Activated naive CD8-positive, alpha-beta T cell (primary cell): ENCODE measurements at regions not wholly inside any gene's neighbourhood (a gene's known extent, or its start where the extent isn't known, plus 50 kb on each side); places are given as distances from the start of the nearest gene placed in this dataset.

Experiments used
- H3K27ac Mint-ChIP-seq: one replicate; pipeline ENCODE4 v1.8.0; 2021; ENCODE audit warnings: mixed read lengths
- H3K27me3 Mint-ChIP-seq: one replicate; pipeline ENCODE4 v1.8.0; 2021; ENCODE audit warnings: mixed read lengths
- H3K36me3 Mint-ChIP-seq: one replicate; pipeline ENCODE4 v1.8.0; 2021; ENCODE audit warnings: mixed read lengths
- H3K4me1 Mint-ChIP-seq: one replicate; pipeline ENCODE4 v1.8.0; 2021; ENCODE audit warnings: low read depth, mixed read lengths
- H3K4me3 Mint-ChIP-seq: one replicate; pipeline ENCODE4 v1.8.0; 2021; ENCODE audit warnings: mild to moderate bottlenecking, mixed read lengths
- H3K9me3 Mint-ChIP-seq: one replicate; pipeline ENCODE4 v1.8.0; 2021; ENCODE audit warnings: low read depth, mixed read lengths

- no peaks in the 10 kb centered on the region for H3K9me3 Mint-ChIP-seq
- no peaks in the 10 kb centered on the region for H3K36me3 Mint-ChIP-seq
- no peaks in the 10 kb centered on the region for H3K4me1 Mint-ChIP-seq
Observed at GRCh38 chr6:114419175-114419574, 76.4 kb upstream of the HS3ST5 start.

DNA sequence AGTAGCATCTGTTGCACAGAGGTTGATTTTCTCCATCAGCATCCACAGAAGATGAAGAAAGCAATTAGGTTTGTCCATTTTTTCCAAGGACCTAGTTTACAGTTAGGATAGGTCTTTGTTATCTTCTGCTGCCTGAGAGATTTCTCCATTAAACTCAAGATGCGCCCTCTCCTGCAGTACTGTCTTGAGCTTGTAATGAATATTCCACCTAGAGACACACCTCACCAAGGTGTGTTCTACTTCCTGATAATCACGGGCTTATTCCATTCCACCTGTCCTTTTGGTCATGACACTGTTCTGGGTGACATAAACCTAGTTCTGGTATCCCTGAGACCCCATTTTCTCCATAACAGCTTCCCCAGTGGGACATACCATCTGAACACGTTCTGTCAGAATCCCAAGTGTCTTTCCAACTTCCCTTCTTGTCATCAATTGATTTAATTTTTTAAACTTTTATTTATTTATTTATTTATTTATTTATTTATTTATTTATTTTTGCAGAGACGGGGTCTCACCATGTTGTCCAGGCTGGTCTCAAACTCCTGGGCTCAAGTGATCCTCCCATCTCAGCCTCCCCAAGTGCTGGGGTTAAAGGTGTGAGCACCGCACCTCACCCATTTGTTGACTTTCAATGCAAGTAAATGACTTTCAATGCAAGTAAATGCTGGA, 75.6 kb upstream of the HS3ST5 start:
- Mint-ChIP-seq H3K4me1 (no peaks in the 10 kb centered on the region), H3K36me3 (no peaks in the 10 kb centered on the region), H3K9me3 (no peaks in the 10 kb centered on the region), H3K27ac (no peak overlapping the region), H3K27me3 (peaks cover 1% of the 10 kb centered on the region), H3K4me3 (no peak overlapping the region)

More at GRCh38 chr6:114419175-114419574, 76.4 kb upstream of the HS3ST5 start:
- Mint-ChIP-seq H3K27ac (no peak overlapping the region), H3K4me3 (no peak overlapping the region), H3K27me3 (peaks cover 1% of the 10 kb centered on the region)

DNA sequence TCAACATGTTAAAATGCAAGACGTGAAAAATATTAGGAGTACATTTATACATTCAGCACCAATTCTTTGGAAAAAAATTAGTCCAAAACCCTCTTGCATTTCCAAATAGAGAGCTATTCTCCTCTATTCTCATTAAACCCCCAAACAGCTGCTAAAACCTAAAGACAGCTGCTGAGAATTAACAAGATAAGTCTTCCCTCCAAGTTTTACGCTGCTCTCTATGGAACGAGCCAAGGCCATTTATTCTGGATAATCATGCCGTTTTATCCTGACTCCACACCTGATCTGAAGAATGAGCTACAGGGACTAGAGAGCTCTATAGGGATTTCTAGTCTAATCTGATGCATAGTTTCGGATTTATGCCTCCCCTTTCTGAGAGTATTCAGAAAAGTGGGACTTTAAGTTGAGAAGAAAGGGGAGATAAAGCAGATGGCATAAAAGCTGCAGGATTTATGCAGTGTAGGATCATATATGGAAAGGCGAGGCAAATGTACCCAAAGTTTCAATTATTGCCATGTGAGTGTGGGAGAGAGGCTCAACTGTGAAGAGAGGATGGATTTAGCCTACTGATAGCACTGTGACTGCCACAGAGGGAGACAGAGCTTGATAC, 64.7 kb upstream of the HS3ST5 start:
- H3K27ac Mint-ChIP-seq, result no peak overlapping the region
- H3K27me3 Mint-ChIP-seq, result no peaks in the 10 kb centered on the region
- H3K9me3 Mint-ChIP-seq, result no peaks in the 10 kb centered on the region
- no peaks in the 10 kb centered on the region for H3K36me3 Mint-ChIP-seq
- no peak overlapping the region for H3K4me3 Mint-ChIP-seq
- no peaks in the 10 kb centered on the region for H3K4me1 Mint-ChIP-seq

GRCh38 chr6:114404339-114404955, 61.6 kb upstream of the HS3ST5 start:
- no peaks in the 10 kb centered on the region for H3K9me3 Mint-ChIP-seq
- no peaks in the 10 kb centered on the region for H3K36me3 Mint-ChIP-seq
- no peak overlapping the region for H3K27ac Mint-ChIP-seq
- H3K4me1 Mint-ChIP-seq, result no peaks in the 10 kb centered on the region
- H3K27me3 Mint-ChIP-seq, result no peaks in the 10 kb centered on the region
- H3K4me3 Mint-ChIP-seq, result no peak overlapping the region

DNA sequence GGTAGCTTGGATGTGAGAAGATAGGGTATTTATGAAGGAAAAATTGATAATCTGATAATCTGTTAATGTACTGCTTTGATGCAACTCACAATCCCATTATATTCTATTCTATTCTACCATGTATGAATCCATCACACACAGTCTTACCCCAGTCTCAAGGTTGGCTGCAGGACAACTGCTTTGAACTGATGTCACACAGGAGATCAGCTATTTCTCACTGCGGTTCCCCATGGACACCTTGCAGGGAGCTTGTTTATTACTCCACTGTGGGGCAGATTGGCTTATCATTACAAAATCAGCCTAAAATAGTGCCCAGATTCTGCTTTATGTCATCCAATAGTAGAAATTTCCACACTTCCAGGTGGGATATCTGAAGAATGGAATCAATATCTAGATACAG, 61.0 kb upstream of the HS3ST5 start:
- no peaks in the 10 kb centered on the region for H3K9me3 Mint-ChIP-seq
- H3K27ac Mint-ChIP-seq, result no peak overlapping the region
- no peaks in the 10 kb centered on the region for H3K4me1 Mint-ChIP-seq
- no peak overlapping the region for H3K4me3 Mint-ChIP-seq
- H3K27me3 Mint-ChIP-seq, result no peaks in the 10 kb centered on the region
- H3K36me3 Mint-ChIP-seq, result no peaks in the 10 kb centered on the region

DNA sequence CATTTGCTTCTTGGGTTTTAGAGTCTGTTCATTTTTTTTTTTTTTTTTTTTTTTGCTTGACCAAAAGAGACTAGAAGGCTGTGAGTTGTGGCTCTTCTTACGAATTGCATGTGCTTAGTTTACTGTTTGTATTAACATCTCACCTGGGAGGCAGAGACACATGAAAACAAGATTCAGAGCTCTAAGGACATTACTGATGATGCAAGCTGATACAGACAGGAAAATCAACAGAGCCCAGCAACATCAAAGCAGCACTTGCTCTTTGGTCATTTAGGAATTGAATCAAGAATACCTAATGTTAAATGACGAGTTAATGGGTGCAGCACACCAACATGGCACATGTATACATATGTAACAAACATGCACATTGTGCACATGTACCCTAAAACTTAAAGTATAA, 55.7 kb upstream of the HS3ST5 start:
- no peaks in the 10 kb centered on the region for H3K4me1 Mint-ChIP-seq
- no peak overlapping the region for H3K27ac Mint-ChIP-seq
- no peaks in the 10 kb centered on the region for H3K36me3 Mint-ChIP-seq
- no peak overlapping the region for H3K4me3 Mint-ChIP-seq
- no peaks in the 10 kb centered on the region for H3K9me3 Mint-ChIP-seq
- no peaks in the 10 kb centered on the region for H3K27me3 Mint-ChIP-seq
